GM12873 (cell line): ENCODE measurements at regions not wholly inside any gene's neighbourhood (a gene's known extent, or its start where the extent isn't known, plus 50 kb on each side); places are given as distances from the start of the nearest gene placed in this dataset.

Source experiments
- CTCF ChIP-seq: IDR thresholded peaks from 2 replicates; pipeline ENCODE4 v1.5.1; 2012; ENCODE audit warnings: low read depth, mild to moderate bottlenecking, moderate library complexity, low read length, control low read depth; ENCODE audit not compliant: insufficient read depth; ENCODE audit errors: missing control alignments

GRCh38 chr13:67281466-67281865 lies 51.3 kb upstream of the PCDH9 start:
- TF ChIP-seq CTCF, result no peak
